ENCODE measurements at regions not wholly inside any gene's neighbourhood (a gene's known extent, or its start where the extent isn't known, plus 50 kb on each side); places are given as distances from the start of the nearest gene placed in this dataset.

DNA sequence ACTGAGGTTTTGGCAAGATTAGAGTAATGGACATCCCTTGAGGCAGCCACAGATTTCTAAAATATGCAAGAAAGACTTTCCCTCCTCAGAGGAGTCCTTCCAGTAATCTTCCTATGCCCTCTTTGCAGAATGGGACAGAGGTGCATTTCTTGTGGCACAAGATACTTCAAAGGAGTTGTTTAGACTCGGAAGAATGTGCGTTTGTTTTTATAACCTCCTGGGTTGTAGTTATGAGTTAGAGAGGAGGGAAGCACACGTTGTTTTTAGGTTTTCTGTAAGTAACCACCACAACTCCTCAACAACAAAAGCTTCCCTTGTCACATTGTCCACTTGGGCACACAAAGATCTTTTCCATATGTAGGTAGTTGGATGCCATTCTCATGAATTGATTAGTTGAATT is 78.1 kb upstream of the GLI3 start:
- peaks cover 24% of the 10 kb centered on the region for H3K4me1 Mint-ChIP-seq
- H3K4me3 Mint-ChIP-seq, result no peak overlapping the region
- no peaks in the 10 kb centered on the region for H3K27me3 Mint-ChIP-seq (ENCODE audit: low read depth, poor library complexity)
- H3K9me3 Mint-ChIP-seq, result peaks cover 38% of the 10 kb centered on the region
- TF ChIP-seq, protein P1, sequence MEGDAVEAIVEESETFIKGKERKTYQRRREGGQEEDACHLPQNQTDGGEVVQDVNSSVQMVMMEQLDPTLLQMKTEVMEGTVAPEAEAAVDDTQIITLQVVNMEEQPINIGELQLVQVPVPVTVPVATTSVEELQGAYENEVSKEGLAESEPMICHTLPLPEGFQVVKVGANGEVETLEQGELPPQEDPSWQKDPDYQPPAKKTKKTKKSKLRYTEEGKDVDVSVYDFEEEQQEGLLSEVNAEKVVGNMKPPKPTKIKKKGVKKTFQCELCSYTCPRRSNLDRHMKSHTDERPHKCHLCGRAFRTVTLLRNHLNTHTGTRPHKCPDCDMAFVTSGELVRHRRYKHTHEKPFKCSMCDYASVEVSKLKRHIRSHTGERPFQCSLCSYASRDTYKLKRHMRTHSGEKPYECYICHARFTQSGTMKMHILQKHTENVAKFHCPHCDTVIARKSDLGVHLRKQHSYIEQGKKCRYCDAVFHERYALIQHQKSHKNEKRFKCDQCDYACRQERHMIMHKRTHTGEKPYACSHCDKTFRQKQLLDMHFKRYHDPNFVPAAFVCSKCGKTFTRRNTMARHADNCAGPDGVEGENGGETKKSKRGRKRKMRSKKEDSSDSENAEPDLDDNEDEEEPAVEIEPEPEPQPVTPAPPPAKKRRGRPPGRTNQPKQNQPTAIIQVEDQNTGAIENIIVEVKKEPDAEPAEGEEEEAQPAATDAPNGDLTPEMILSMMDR (IDR thresholded peaks at IDR 0.05), result no peak
- no peak for DNase-seq
- no peak overlapping the region for H3K27ac Mint-ChIP-seq
- H3K36me3 Mint-ChIP-seq (ENCODE audit: low read depth), result peaks cover 21% of the 10 kb centered on the region

DNA sequence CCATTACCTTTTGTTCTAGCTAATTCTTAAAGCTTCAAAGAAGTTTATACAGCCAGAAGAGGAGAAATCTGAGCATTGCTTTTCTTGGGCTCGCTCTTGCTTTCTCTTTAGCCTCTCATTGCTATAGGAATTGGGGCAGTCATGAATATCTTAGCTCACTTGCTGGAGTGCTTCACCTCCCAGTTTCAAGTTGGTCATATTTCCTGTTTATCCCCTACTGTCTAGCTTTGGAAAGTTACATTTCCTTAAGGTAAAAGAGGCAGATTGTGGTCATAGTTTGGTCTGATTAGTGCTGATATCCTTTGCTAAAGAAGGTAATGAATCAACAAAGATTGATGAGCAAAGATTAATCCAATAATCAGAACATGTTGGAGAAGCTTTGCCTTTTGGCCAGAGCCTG is 77.7 kb upstream of the GLI3 start:
- Mint-ChIP-seq H3K4me1 (peaks cover 24% of the 10 kb centered on the region), H3K9me3 (peaks cover 42% of the 10 kb centered on the region), H3K27me3 (ENCODE audit: low read depth, poor library complexity) (no peaks in the 10 kb centered on the region), H3K27ac (no peak overlapping the region), H3K36me3 (ENCODE audit: low read depth) (peaks cover 21% of the 10 kb centered on the region), H3K4me3 (no peak overlapping the region)
- no peak for DNase-seq
- TF ChIP-seq, protein P1 (IDR thresholded peaks at IDR 0.05), result no peak

DNA sequence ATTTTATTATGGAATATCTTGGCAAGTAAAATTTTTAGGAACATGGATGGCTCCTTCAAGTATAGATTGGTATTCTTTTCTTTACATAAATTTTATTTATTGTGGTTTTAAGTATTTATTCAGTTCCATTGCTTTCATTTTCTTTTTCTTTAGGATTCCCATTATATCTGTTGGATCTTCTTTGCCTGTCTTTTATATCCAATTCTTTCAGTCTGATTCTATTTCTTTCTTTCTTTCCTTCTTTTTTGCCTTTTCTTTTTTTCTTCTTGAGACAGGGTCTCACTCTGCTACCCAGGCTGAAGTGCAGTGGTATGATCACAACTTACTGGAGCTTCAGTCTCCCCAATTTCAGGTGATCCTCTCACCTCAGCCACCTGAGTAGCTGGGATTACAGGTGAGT is 74.2 kb upstream of the GLI3 start:
- H3K4me3 Mint-ChIP-seq, result no peak overlapping the region
- TF ChIP-seq, protein P1 (IDR thresholded peaks at IDR 0.05), result no peak
- no peak for DNase-seq
- H3K27me3 Mint-ChIP-seq (ENCODE audit: low read depth, poor library complexity), result no peaks in the 10 kb centered on the region
- peaks cover 63% of the 10 kb centered on the region for H3K9me3 Mint-ChIP-seq
- H3K27ac Mint-ChIP-seq, result no peak overlapping the region
- peaks cover 26% of the 10 kb centered on the region for H3K36me3 Mint-ChIP-seq (ENCODE audit: low read depth)
- peaks cover 19% of the 10 kb centered on the region for H3K4me1 Mint-ChIP-seq

DNA sequence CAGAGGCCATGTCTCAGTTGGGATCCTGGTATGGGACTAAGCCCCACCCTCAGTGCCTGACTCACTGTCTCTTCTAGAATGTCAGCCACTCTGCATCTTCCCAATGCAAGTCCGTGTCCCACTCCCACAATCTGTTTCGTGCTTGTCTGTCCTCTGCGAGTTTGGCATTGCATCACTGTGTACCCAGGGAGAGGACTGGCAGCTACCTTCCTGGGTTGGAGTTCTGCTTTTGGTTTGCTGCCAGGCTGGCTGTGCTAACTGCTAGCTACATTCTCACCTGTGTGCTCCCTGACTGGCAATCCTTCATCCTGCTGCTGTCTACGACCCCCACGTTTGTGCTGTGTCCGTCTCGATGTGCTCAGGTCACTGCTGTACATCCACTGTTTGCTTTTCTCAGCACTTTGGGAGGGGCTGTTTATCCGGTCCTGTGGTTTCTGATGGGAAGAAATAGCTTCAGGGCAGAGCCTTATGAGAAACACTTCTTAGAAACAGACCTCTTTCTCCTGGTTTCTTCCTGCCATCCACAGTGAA is 56.0 kb upstream of the GLI3 start:
- H3K27me3 Mint-ChIP-seq (ENCODE audit: low read depth, poor library complexity), result peaks cover 2% of the 10 kb centered on the region
- H3K36me3 Mint-ChIP-seq (ENCODE audit: low read depth), result no peaks in the 10 kb centered on the region
- no peak overlapping the region for H3K4me3 Mint-ChIP-seq
- no peaks in the 10 kb centered on the region for H3K9me3 Mint-ChIP-seq
- peaks cover 6% of the 10 kb centered on the region for H3K4me1 Mint-ChIP-seq
- TF ChIP-seq, protein P1 (IDR thresholded peaks at IDR 0.05), result no peak
- H3K27ac Mint-ChIP-seq, result peak overlapping the region; percentile 40
- no peak for DNase-seq

DNA sequence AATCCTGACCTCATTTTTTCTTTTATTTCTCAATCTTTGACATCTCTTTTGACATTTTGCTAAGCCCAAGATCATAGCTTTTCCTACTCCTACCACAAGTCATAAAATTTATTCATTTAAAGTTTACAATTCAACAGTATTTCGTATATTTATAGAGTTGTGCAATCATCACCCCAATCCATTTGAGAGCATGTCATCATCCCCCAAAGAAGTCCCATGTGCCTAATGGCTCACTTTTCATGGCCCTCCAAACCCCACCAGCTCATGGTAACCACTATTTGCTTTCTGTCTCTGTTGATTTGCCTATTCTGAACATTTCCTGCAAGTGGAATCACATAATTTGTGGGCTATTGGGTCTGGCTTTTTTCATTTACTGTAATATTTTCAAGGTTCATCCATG is 52.5 kb upstream of the GLI3 start:
- TF ChIP-seq, protein P1 (IDR thresholded peaks at IDR 0.05), result no peak
- no peak for DNase-seq
- no peak overlapping the region for H3K27ac Mint-ChIP-seq
- H3K27me3 Mint-ChIP-seq (ENCODE audit: low read depth, poor library complexity), result peaks cover 5% of the 10 kb centered on the region
- H3K36me3 Mint-ChIP-seq (ENCODE audit: low read depth), result no peaks in the 10 kb centered on the region
- no peak overlapping the region for H3K4me3 Mint-ChIP-seq
- peaks cover 21% of the 10 kb centered on the region for H3K4me1 Mint-ChIP-seq
- no peaks in the 10 kb centered on the region for H3K9me3 Mint-ChIP-seq

Data from nephron progenitor cell (in vitro differentiated cells).